Endothelial cell of umbilical vein (primary cell): ENCODE measurements at regions not wholly inside any gene's neighbourhood (a gene's known extent, or its start where the extent isn't known, plus 50 kb on each side); places are given as distances from the start of the nearest gene placed in this dataset.

ENCODE experiments used
- BruUV-seq: library from RNA; stranded (reverse); fragments of 400-500 nt; replicated peaks from 2 replicates; lab custom pipeline; 2021; lab: Mats Ljungman, UMichigan
- CTCF ChIA-PET: fragments of 300-600, 350-600 bp; sonication (Branson Sonifier 250); formaldehyde crosslinking; loops from one replicate; lab custom pipeline; 2021; ENCODE audit warnings: antibody characterized with exemption, inconsistent platforms; lab: Charles Lee
- POLR2A ChIA-PET: fragments of 300-600, 350-600 bp; sonication (Branson Sonifier 250); formaldehyde crosslinking; loops from one replicate; lab custom pipeline; 2021; ENCODE audit warnings: antibody characterized with exemption, inconsistent platforms; lab: Charles Lee
- DNase-seq: peaks from one replicate; pipeline ENCODE4 v3.0.0-alpha.2; 2011; ENCODE audit warnings: low read depth, low spot score
- FAIRE-seq: peaks from 2 replicates; lab custom pipeline; 2011; peaks lifted over from hg19 to GRCh38; lab: Jason Lieb, UNC
- H2AFZ ChIP-seq: 2 replicates; pipeline ENCODE4 v1.6.0; 2012; ENCODE audit warnings: low read depth, low read length, control low read depth, inconsistent platforms
- H3K27ac ChIP-seq: 2 replicates; pipeline ENCODE4 v1.5.1; 2011; ENCODE audit warnings: low read depth, mild to moderate bottlenecking, control low read depth, low read length, moderate library complexity; ENCODE audit not compliant: insufficient read depth
- H3K27me3 ChIP-seq, 2 experiments: 2 replicates each; pipeline versions ENCODE4 v1.6.0 to v1.6.1; 2011; ENCODE audit warnings: low read length in 2 of 2, mixed read lengths in 1 of 2; ENCODE audit not compliant: control insufficient read depth in 2 of 2, insufficient read depth in 2 of 2
- H3K36me3 ChIP-seq, 2 experiments: 2 replicates in 1 of 2; 3 replicates in 1 of 2; pipeline ENCODE4 v1.5.1; 2011; ENCODE audit warnings: low read length in 2 of 2, mild to moderate bottlenecking in 1 of 2, moderate library complexity in 1 of 2; ENCODE audit not compliant: control insufficient read depth in 2 of 2, insufficient read depth in 2 of 2; ENCODE audit errors: extremely low read depth in 1 of 2
- H3K4me1 ChIP-seq: 3 replicates; pipeline ENCODE4 v1.5.1; 2011; ENCODE audit warnings: mild to moderate bottlenecking, low read length; ENCODE audit not compliant: control insufficient read depth, insufficient read depth; ENCODE audit errors: extremely low read depth
- H3K4me2 ChIP-seq: 2 replicates; pipeline ENCODE4 v1.6.1; 2011; ENCODE audit warnings: low read length, control low read depth, mixed read lengths; ENCODE audit not compliant: insufficient read depth
- H3K4me3 ChIP-seq, 3 experiments: fragments of 200-600 bp in 1 of 3; sonication (generic), shearing (Covaris generic) in 1 of 3; replicated peaks in 1 of 3; 2 replicates each; pipeline ENCODE4 v1.5.1; 2011 to 2016; ENCODE audit warnings: control low read depth in 3 of 3, low read length in 3 of 3, mild to moderate bottlenecking in 2 of 3, inconsistent platforms in 1 of 3, low read depth in 1 of 3, moderate library complexity in 1 of 3; ENCODE audit not compliant: insufficient read depth in 1 of 3
- H3K79me2 ChIP-seq: 2 replicates; pipeline ENCODE4 v1.6.0; 2012; ENCODE audit warnings: low read length, inconsistent platforms; ENCODE audit not compliant: control insufficient read depth, insufficient read depth
- H3K9ac ChIP-seq: replicated peaks from 2 replicates; pipeline ENCODE3; 2011; ENCODE audit warnings: low read length, control low read depth; ENCODE audit not compliant: insufficient read depth; ENCODE audit errors: extremely low read depth
- H3K9me1 ChIP-seq: replicated peaks from 3 replicates; pipeline ENCODE4 v1.6.0; 2011; ENCODE audit warnings: mild to moderate bottlenecking, low read length; ENCODE audit not compliant: control insufficient read depth, insufficient read depth; ENCODE audit errors: extremely low read depth
- H3K9me3 ChIP-seq: replicated peaks from 2 replicates; pipeline ENCODE4 v1.5.1; 2012; ENCODE audit warnings: low read length, inconsistent platforms; ENCODE audit not compliant: control insufficient read depth, insufficient read depth
- H4K20me1 ChIP-seq: replicated peaks from 2 replicates; pipeline ENCODE3; 2011; ENCODE audit warnings: mild to moderate bottlenecking, low read length; ENCODE audit not compliant: control insufficient read depth, insufficient read depth; ENCODE audit errors: extremely low read depth
- CTCF ChIP-seq, 2 donors: IDR thresholded peaks; 1 replicate in 1 of 2; 2 replicates in 1 of 2; pipeline ENCODE4 v1.5.1; 2011; ENCODE audit warnings: low read length in 2 of 2, mild to moderate bottlenecking in 2 of 2, moderate library complexity in 2 of 2, control low read depth in 1 of 2, inconsistent platforms in 1 of 2, low read depth in 1 of 2; ENCODE audit not compliant: insufficient read depth in 1 of 2; ENCODE audit errors: extremely low read depth in 1 of 2
- EZH2 ChIP-seq: IDR thresholded peaks from 2 replicates; pipeline ENCODE4 v1.6.1; 2012; ENCODE audit warnings: borderline replicate concordance, low read depth, mild to moderate bottlenecking, moderate library complexity, low read length, inconsistent platforms; ENCODE audit not compliant: severe bottlenecking
- FOS ChIP-seq: IDR thresholded peaks from 2 replicates; pipeline ENCODE4 v1.6.1; 2011; ENCODE audit warnings: mild to moderate bottlenecking, low read length, moderate library complexity, borderline replicate concordance; ENCODE audit not compliant: insufficient read depth
- GATA2 ChIP-seq: IDR thresholded peaks from 2 replicates; pipeline ENCODE4 v1.7.0; 2011; ENCODE audit warnings: low read depth, mild to moderate bottlenecking, moderate library complexity, mixed read lengths, low read length; ENCODE audit not compliant: insufficient read length, insufficient read depth
- JUN ChIP-seq: IDR thresholded peaks from 2 replicates; pipeline ENCODE4 v1.6.1; 2011; ENCODE audit warnings: borderline replicate concordance, low read depth; ENCODE audit not compliant: insufficient read length, insufficient read depth
- MAX ChIP-seq: IDR thresholded peaks from 2 replicates; pipeline ENCODE4 v1.6.1; 2011; ENCODE audit not compliant: insufficient read depth, insufficient read length
- MYC ChIP-seq: IDR thresholded peaks from one replicate; pipeline ENCODE4 v1.6.1; 2011; ENCODE audit warnings: mild to moderate bottlenecking, low read depth, low read length
- POLR2A ChIP-seq: IDR thresholded peaks from 2 replicates; pipeline ENCODE4 v1.6.1; 2012; ENCODE audit warnings: low read depth, mild to moderate bottlenecking, control low read depth, low read length
- POLR2AphosphoS5 ChIP-seq: IDR thresholded peaks from 2 replicates; pipeline ENCODE4 v1.6.1; 2012; ENCODE audit warnings: low read depth, mild to moderate bottlenecking, control low read depth, low read length, moderate library complexity; ENCODE audit not compliant: insufficient read depth
- dilution Hi-C: fragments of 300-500 bp; cut with MboI; formaldehyde crosslinking; loops from one replicate; pipeline ENCODE4 v1.15.0; 2019; ENCODE audit warnings: low sequenced_read_pairs; ENCODE audit not compliant: extremely low pct_ligation_motif_present
- intact Hi-C: fragments of 100-400 bp; cut with micrococcal nuclease; formaldehyde crosslinking; loops from one replicate; pipeline ENCODE4 v1.10.0; 2022

GRCh38 chr13:90430127-90430526, 917.4 kb upstream of the MIR17HG start:
- Histone ChIP-seq H3K9ac (no peak overlapping the region), H3K4me2 (no peak overlapping the region), H3K36me3 (no peaks in the 10 kb centered on the region), H2AFZ (no peak overlapping the region), H3K4me1 (no peaks in the 10 kb centered on the region), H3K4me3 (no peak overlapping the region), H3K9me1 (no peaks in the 10 kb centered on the region), H3K79me2 (no peaks in the 10 kb centered on the region), H3K27me3 (no peaks in the 10 kb centered on the region), H3K9me3 (no peaks in the 10 kb centered on the region), H4K20me1 (no peaks in the 10 kb centered on the region), H3K27ac (no peak overlapping the region)
- intact Hi-C loops = no loop called here
- ChIA-PET POLR2A (no interaction called here), CTCF (no interaction called here)
- TF ChIP-seq POLR2A (no peak), CTCF (IDR thresholded peaks at IDR 0.05; ENCODE audit: extremely low read depth in 1 of 2, insufficient read depth in 1 of 2, low read depth in 1 of 2, low read length in 2 of 2) (no peak), GATA2 (no peak), JUN (no peak), EZH2 (no peak), MYC (no peak), MAX (no peak), POLR2AphosphoS5 (no peak), FOS (no peak)
- dilution Hi-C loops = no loop called here
- FAIRE-seq = no peak
- DNase-seq = no peak
- no TSS peak for BruUV-seq
